Posterior cingulate gyrus (tissue), 11 donors: ENCODE measurements at regions not wholly inside any gene's neighbourhood (a gene's known extent, or its start where the extent isn't known, plus 50 kb on each side); places are given as distances from the start of the nearest gene placed in this dataset.
A peak's percentile ranks its signal among the peaks of the same experiment; 100 is the strongest.
"Not testable (repeated sequence)": the region's sequence is repeated elsewhere in the genome, so short reads cannot be mapped to it uniquely, and the experiment has no call there.

Source experiments
- DNase-seq, 10 donors: peaks; one replicate each; pipeline versions ENCODE4 v3.0.0 to v3.0.0-alpha.2; 2020 to 2021; ENCODE audit warnings: mixed read lengths in 3 of 10
- intact Hi-C: fragments of 100-400 bp; cut with DNase I; formaldehyde crosslinking; loops from one replicate; pipeline ENCODE4 v1.15.1; 2023

- intact Hi-C loops: loop anchor here (10.0 kb wide), 1 partner anchor 932 kb away; no protein-coding TSS in a partner anchor
- no peak for DNase-seq
Measured at GRCh38 chr10:117492504-117492903, 50.0 kb upstream of the EMX2 start.

DNA sequence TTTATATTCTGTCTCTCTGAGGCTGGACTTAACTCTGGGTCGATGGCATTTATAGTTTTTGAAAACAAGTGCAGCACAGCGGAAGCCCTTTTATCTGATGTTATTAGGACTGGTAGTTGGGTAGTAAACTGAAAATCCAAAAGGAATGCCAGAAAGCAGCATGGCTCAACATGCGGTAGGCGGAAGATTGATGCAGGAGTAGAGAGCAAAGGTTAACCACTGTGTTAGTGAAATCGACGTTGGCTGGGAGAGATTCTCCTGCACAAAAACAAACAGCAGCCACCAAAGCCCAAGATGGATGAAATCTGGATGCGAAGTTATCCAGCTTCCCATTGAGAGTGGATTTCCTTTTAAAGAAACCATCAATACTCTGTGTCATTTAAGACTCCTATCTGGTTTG is 54.5 kb upstream of the EMX2 start:
- no peak for DNase-seq
- intact Hi-C loops: no loop called here

GRCh38 chr10:117486606-117487005 is 55.9 kb upstream of the EMX2 start:
- intact Hi-C loops: no loop called here
- no peak for DNase-seq

- peak in 2 of 10 donors; percentile 57 to 64 for DNase-seq
- intact Hi-C loops: no loop called here
Measured at GRCh38 chr10:117483056-117483590, 59.4 kb upstream of the EMX2 start.

DNA sequence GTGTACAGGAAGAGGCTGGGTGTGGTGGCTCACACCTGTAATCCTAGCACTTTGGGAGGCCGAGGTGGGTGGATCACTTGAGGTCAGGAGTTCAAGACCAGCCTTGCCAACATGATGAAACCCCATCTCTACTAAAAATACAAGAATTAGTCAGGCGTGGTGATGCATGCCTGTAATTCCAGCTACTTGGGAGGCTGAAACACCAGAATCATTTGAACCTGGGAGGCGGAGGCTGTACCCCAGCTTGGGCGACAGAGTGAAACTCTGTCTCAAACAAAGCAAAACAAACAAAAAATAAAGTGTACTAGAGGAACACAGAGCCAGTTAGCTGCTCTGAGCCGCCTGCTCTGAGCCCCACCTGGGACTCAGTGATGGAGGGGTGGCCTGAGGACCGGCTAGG is 61.5 kb upstream of the EMX2 start:
- DNase-seq, intact Hi-C loops: not testable (repeated sequence)

DNA sequence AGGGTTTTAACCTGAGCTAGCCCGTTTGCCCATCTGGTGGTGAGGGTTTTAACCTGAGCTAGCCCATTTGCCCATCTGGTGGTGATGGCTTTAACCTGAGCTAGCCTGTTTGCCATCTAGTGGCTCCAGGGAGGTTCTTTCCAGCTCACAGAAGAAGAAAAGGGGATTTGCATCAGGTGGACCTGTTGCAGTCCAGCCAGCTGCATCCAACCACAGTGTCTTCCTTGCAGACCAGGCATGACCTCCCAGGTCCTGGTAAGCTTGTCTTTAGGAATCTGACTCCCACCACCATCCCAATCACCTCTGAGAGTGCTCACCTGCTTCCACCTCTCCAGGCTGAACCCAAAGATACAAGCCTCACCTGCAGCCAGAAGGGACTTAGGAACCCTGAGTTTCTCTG is 62.4 kb upstream of the EMX2 start:
- no peak for DNase-seq
- intact Hi-C loops: no loop called here

DNA sequence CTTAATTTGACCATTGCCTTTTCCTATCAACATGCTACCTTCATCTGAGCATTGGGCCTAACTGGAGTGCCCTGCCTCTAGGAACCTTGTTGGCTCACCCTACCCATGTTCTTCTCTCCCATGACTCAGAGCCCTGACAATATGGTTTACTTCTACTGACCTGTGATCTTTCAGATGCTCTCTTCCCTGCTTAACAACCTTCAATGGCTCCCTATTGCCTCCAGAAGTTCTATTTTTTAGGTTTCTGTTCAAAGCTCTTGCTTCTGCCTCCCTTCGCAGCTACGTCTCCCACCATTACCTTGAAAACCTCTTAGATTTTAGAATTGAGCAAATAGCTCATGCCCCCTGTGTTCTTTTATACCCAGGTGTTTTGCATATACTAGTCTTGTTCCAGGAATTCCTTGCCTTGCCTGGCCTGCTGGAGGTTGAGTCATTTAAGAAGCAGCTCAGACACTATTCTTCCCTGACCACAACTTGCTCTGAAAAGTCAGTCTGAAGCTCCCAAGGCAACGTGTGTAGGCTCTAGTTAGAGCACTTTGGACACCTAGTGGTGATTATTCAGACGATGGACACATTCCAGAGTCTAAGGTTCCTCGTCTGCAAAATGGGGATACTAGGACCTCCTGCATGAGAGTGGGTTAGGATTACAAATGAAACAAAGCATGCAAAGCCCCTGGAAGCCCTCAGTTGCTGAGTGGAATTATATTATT is 64.4 kb upstream of the EMX2 start:
- peak in 1 of 10 donors; percentile 8 for DNase-seq
- intact Hi-C loops: no loop called here

GRCh38 chr10:117477211-117477947 is 65.2 kb upstream of the EMX2 start:
- intact Hi-C loops: no loop called here
- DNase-seq: peak in 1 of 10 donors; percentile 7

DNA sequence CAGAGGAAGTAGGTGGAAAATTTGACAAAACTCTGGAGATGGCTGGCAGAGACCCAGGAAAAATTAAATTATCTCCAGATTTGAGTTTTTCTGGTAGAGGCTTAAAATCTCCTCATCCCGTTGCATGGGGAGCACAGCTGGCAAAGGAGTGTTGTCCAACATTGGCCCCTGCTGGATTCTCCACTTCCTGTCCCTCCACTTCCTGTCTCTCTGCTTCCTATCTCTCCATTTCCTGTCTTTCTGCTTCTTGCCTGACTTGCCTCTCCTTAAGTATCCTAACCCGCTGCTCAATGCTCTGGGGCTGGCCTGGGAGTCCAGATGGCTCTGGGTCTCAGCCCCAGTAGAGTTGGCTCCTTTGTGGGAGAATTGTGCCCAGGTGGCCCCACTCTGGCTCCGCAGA is 65.8 kb upstream of the EMX2 start:
- peak in 1 of 10 donors; percentile 40 for DNase-seq
- intact Hi-C loops: no loop called here

DNA sequence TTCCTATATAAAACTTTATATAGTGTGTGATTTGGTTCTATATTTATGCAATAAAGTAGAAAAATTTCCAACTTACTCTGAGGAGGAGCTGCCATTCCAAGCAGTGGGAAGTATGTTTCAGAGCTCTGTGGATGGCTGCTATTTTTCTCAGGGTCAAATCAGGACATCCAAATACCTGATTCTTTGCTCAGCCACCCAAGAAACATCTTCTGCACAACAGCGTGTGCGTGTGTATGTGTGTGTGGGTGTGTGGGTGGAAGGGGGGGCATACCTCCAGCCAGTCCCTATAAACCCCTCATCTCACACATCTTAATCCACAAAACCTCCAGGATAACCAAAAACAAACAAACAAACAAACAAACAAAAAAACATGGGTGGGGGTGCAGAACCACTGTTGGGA is 66.3 kb upstream of the EMX2 start:
- intact Hi-C loops: no loop called here
- DNase-seq: peak in 1 of 10 donors; percentile 3

GRCh38 chr10:117472872-117473271 is 69.7 kb upstream of the EMX2 start:
- intact Hi-C loops: no loop called here
- DNase-seq: no peak

GRCh38 chr10:117471344-117471874 is 71.1 kb upstream of the EMX2 start:
- DNase-seq: peak in 1 of 10 donors; percentile 10
- intact Hi-C loops: no loop called here

DNA sequence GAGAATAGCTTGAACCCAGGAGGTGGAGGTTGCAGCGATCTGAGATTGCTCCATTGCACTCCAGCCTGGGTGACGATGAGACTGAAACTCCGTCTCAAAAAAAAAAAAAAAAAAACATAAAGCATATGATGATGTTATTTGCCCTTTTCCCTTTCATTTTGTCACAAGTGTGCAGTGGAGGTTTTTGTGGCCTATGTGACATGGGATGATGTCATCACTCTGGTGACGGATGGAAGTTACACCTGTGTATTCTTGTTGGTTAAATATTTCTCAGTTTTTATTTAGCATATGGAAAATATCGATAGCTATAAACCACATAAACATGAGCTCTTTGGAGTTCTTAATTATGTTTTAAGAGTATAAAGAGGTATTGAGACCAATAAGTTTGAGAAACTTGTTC is 71.8 kb upstream of the EMX2 start:
- no peak for DNase-seq
- intact Hi-C loops: no loop called here

- no peak for DNase-seq
- intact Hi-C loops: no loop called here
Measured at GRCh38 chr10:117468665-117469064, 73.9 kb upstream of the EMX2 start.

DNA sequence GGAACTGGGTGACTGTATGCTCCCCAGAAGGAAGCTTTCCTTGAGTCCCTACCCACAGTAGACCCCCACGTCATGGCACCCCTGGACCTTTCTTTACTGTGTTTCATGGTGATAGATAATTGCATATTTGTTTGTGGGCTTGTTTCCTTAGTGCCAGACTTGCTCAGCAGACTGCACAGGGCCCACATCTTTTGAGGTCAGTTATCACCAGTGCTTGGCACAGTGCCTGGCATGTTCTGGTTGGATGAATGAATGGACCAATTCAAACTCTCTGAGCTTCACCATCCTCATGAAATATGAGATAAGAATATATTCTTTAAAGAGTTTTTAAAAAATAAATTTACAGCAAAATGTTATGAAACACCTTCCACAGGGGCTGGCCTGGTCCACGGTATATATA is 78.4 kb upstream of the EMX2 start:
- DNase-seq: no peak
- intact Hi-C loops: no loop called here

DNA sequence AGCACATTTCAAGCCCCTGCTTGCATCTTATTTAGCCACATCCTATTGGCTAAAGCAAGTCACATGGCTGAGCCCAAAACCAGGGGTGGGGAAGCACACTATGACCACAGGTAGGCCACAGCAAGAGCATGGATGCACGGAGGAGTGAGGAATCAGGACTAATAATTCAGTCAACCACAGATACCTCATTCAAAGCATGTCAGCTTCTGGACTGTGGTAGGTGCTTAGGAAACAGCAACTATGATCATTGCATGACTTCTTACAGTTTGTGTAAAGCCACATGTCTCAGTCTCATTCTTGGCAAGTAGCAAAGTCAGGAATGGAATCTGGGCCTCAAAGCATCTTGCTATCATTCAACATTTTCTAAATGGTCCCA is 79.0 kb upstream of the EMX2 start:
- no peak for DNase-seq
- intact Hi-C loops: no loop called here

GRCh38 chr10:117462816-117463544 is 79.6 kb upstream of the EMX2 start:
- intact Hi-C loops: no loop called here
- DNase-seq: no peak

GRCh38 chr10:117462424-117462792 is 80.1 kb upstream of the EMX2 start:
- intact Hi-C loops: no loop called here
- no peak for DNase-seq

DNA sequence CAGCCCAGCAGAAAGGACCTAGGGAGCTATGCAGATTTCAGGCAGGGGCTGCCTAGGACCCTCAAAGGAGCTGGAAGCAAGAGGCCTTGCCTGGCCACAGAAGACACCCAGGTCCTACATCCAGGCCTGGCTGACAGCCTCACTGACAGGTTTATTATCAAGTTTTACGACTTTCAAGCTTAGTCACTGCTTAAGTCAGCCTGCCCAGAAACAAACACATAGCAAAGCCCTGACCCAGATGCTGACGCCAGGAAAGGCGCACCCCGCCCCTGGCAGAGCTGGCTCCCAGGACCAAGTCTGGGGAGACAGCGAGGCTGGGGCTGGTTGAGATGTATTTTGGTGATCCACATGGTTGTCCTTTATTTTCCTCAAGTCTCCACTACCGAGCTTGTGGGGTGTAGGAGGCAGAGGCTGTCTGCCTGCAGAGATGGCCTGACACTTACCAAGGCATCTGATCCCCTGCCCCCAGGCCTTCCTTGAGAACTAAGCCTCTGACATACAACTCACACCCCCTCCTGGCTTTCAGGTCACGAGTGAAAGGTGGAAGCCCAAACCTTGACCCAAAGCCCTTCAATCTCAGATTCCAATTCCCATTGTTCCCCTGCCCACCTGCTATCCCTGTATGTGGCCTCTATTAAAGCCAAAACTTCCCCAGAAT is 80.7 kb upstream of the EMX2 start:
- intact Hi-C loops: no loop called here
- DNase-seq: no peak
